H1 (cell line): ENCODE measurements at regions not wholly inside any gene's neighbourhood (a gene's known extent, or its start where the extent isn't known, plus 50 kb on each side); places are given as distances from the start of the nearest gene placed in this dataset.

Experiments
- ATF2 ChIP-seq: IDR thresholded peaks from 2 replicates; pipeline ENCODE4 v1.6.1; 2012; ENCODE audit warnings: low read length, inconsistent platforms
- RXRA ChIP-seq: IDR thresholded peaks from 2 replicates; pipeline ENCODE4 v1.6.1; 2011; ENCODE audit warnings: low read depth, mild to moderate bottlenecking, low read length, moderate library complexity; ENCODE audit not compliant: insufficient read depth

- TF ChIP-seq RXRA (no peak), ATF2 (no peak)
Measured at GRCh38 chrX:155766321-155766720, 114.8 kb upstream of the VAMP7 start (continued).
